Neuronal stem cell (in vitro differentiated cells): ENCODE measurements at regions not wholly inside any gene's neighbourhood (a gene's known extent, or its start where the extent isn't known, plus 50 kb on each side); places are given as distances from the start of the nearest gene placed in this dataset.

Source experiments
- DNase-seq: peaks from one replicate; pipeline ENCODE4 v3.0.0-alpha.2; 2013; ENCODE audit warnings: low spot score
- H2AFZ ChIP-seq: one replicate; pipeline ENCODE4 v1.6.1; 2013; ENCODE audit warnings: mild to moderate bottlenecking, low read length, inconsistent platforms
- H2AK5ac ChIP-seq: 2 replicates; pipeline ENCODE4 v1.6.1; 2013; ENCODE audit warnings: low read depth, mild to moderate bottlenecking, inconsistent platforms, low read length, moderate library complexity, mixed read lengths
- H2BK120ac ChIP-seq: 2 replicates; pipeline ENCODE4 v1.6.1; 2013; ENCODE audit warnings: low read depth, mild to moderate bottlenecking, inconsistent platforms, low read length, moderate library complexity, mixed read lengths
- H2BK12ac ChIP-seq: one replicate; pipeline ENCODE4 v1.6.1; 2013; ENCODE audit warnings: low read length, inconsistent platforms
- H2BK15ac ChIP-seq: 2 replicates; pipeline ENCODE4 v1.6.1; 2013; ENCODE audit warnings: mild to moderate bottlenecking, low read length, inconsistent platforms, mixed read lengths
- H2BK5ac ChIP-seq: one replicate; pipeline ENCODE4 v1.6.1; 2013; ENCODE audit warnings: inconsistent platforms, mild to moderate bottlenecking, low read length, moderate library complexity
- H3K14ac ChIP-seq: one replicate; pipeline ENCODE4 v1.6.1; 2013; ENCODE audit warnings: low read length, inconsistent platforms
- H3K18ac ChIP-seq: 2 replicates; pipeline ENCODE4 v1.6.1; 2013; ENCODE audit warnings: low read length, inconsistent platforms
- H3K23ac ChIP-seq: 2 replicates; pipeline ENCODE4 v1.6.1; 2013; ENCODE audit warnings: low read depth, mild to moderate bottlenecking, mixed read lengths, low read length, inconsistent platforms; ENCODE audit not compliant: poor library complexity
- H3K27ac ChIP-seq: replicated peaks from 3 replicates; pipeline ENCODE4 v1.5.1; 2013; ENCODE audit warnings: low read length, inconsistent platforms
- H3K27me3 ChIP-seq, 3 experiments: 2 replicates each; pipeline ENCODE4 v1.6.1; 2013; ENCODE audit warnings: low read length in 3 of 3, mild to moderate bottlenecking in 2 of 3, inconsistent platforms in 1 of 3, low read depth in 1 of 3, mixed read lengths in 1 of 3, moderate library complexity in 1 of 3; ENCODE audit not compliant: control insufficient read depth in 3 of 3, insufficient read depth in 3 of 3
- H3K36me3 ChIP-seq, 2 donors: replicated peaks in 1 of 2; 2 replicates each; pipeline ENCODE4 v1.6.1; 2013; ENCODE audit warnings: low read length in 2 of 2; ENCODE audit not compliant: control insufficient read depth in 2 of 2, insufficient read depth in 2 of 2
- H3K4ac ChIP-seq: 2 replicates; pipeline ENCODE4 v1.6.1; 2013; ENCODE audit warnings: inconsistent platforms, mild to moderate bottlenecking, low read length, moderate library complexity
- H3K4me1 ChIP-seq, 2 donors: 1 replicate in 1 of 2; 2 replicates in 1 of 2; pipeline ENCODE4 v1.6.1; 2013; ENCODE audit warnings: low read length in 2 of 2, low read depth in 1 of 2; ENCODE audit not compliant: control insufficient read depth in 2 of 2, insufficient read depth in 1 of 2
- H3K4me2 ChIP-seq: one replicate; pipeline ENCODE4 v1.6.1; 2013; ENCODE audit warnings: mild to moderate bottlenecking, low read length, inconsistent platforms; ENCODE audit not compliant: insufficient read depth, poor library complexity, severe bottlenecking
- H3K4me3 ChIP-seq, 2 donors: 2 replicates each; pipeline ENCODE4 v1.5.1; 2013; ENCODE audit warnings: low read length in 2 of 2, mild to moderate bottlenecking in 2 of 2, inconsistent platforms in 1 of 2, moderate library complexity in 1 of 2
- H3K79me1 ChIP-seq: one replicate; pipeline ENCODE4 v1.6.1; 2013; ENCODE audit warnings: low read depth, mild to moderate bottlenecking, inconsistent platforms, low read length, moderate library complexity
- H3K9ac ChIP-seq: one replicate; pipeline ENCODE4 v1.6.1; 2013; ENCODE audit warnings: mild to moderate bottlenecking, low read depth, low read length, inconsistent platforms; ENCODE audit not compliant: poor library complexity
- H3K9me3 ChIP-seq, 2 donors: replicated peaks in 1 of 2; 2 replicates each; pipeline versions ENCODE3 to v1.6.1; 2013; ENCODE audit warnings: low read length in 2 of 2, mild to moderate bottlenecking in 2 of 2, inconsistent platforms in 1 of 2, low read depth in 1 of 2, mixed read lengths in 1 of 2, moderate library complexity in 1 of 2; ENCODE audit not compliant: control insufficient read depth in 2 of 2, insufficient read depth in 1 of 2
- H4K8ac ChIP-seq: one replicate; pipeline ENCODE4 v1.6.1; 2013; ENCODE audit warnings: low read depth, mild to moderate bottlenecking, inconsistent platforms, low read length, moderate library complexity
- H4K91ac ChIP-seq: one replicate; pipeline ENCODE4 v1.6.1; 2013; ENCODE audit warnings: low read length, low read depth, mild to moderate bottlenecking, inconsistent platforms; ENCODE audit not compliant: poor library complexity
- WGBS, 2 donors: extraction: QIAGEN DNeasy Blood & Tissue Kit; methylation state at CpG; one replicate each; pipeline ENCODE4 v1.1.7; 2013; ENCODE audit warnings: missing lambda C conversion rate in 2 of 2, mixed read lengths in 1 of 2; ENCODE audit not compliant: insufficient read length in 2 of 2, insufficient replicate concordance in 1 of 2; ENCODE audit errors: extremely low coverage in 2 of 2; 5-methylcytosine and 5-hydroxymethylcytosine counted together

DNA sequence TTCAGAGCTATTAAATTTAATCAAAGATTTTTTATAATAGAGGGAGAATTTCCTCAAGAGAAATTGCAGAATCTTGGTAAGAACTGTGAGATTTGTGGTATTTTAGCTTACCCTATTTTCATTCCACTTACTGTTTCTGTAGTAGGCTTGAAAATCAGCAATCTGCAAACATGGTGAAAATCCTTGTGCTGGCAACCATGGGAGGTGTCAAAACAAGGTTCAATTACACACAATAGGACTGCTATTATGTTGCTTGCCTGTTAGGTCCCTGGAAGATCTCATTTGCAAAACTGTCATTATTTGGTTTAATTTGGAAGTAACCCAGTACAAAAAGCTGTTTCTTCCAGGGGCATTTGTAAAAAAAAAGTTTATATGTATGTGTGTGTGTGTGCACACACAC is 662.8 kb upstream of the SLITRK6 start:
- H2BK12ac ChIP-seq: no peak overlapping the region
- H2BK15ac ChIP-seq: no peak overlapping the region
- no peak overlapping the region for H2AFZ ChIP-seq
- H3K14ac ChIP-seq: no peak overlapping the region
- H4K8ac ChIP-seq: no peak overlapping the region
- no peaks in the 10 kb centered on the region for H3K36me3 ChIP-seq
- H3K4ac ChIP-seq: no peak overlapping the region
- no peak overlapping the region for H4K91ac ChIP-seq
- no peak overlapping the region for H2BK5ac ChIP-seq
- no peaks in the 10 kb centered on the region for H3K9me3 ChIP-seq
- H3K27me3 ChIP-seq: no peaks in the 10 kb centered on the region
- no peak overlapping the region for H3K27ac ChIP-seq
- no peak for DNase-seq
- H3K4me1 ChIP-seq: no peaks in the 10 kb centered on the region
- no peak overlapping the region for H3K23ac ChIP-seq
- H3K9ac ChIP-seq: no peak overlapping the region
- no peak overlapping the region for H3K18ac ChIP-seq
- H2AK5ac ChIP-seq: no peak overlapping the region
- H3K4me2 ChIP-seq: no peak overlapping the region
- H2BK120ac ChIP-seq: no peak overlapping the region
- no peak overlapping the region for H3K4me3 ChIP-seq
- H3K79me1 ChIP-seq: no peaks in the 10 kb centered on the region

DNA sequence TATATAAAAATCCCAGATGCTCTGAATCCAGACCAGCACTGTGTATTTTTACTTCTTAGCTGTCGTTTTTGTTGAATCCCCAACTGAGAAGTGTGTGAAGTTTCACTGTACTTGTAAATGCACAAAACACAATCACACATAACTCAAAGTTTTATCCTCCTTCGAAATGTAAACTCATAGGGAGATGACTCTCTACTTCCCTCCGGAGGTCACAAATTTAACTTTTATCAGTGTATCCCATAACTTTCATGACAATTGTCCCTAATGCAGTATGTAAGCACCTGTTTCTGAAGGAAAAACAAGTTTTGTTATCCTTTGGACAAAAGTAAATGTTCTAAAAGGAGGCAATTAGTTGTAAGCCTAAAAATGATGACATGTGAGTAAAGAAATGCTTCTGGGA is 665.0 kb upstream of the SLITRK6 start:
- H3K4ac ChIP-seq: no peak overlapping the region
- H3K18ac ChIP-seq: no peak overlapping the region
- DNase-seq: no peak
- H3K36me3 ChIP-seq: no peaks in the 10 kb centered on the region
- no peak overlapping the region for H3K4me2 ChIP-seq
- H3K27me3 ChIP-seq: no peaks in the 10 kb centered on the region
- no peak overlapping the region for H3K4me3 ChIP-seq
- no peaks in the 10 kb centered on the region for H3K9me3 ChIP-seq
- no peak overlapping the region for H3K14ac ChIP-seq
- H2BK5ac ChIP-seq: no peak overlapping the region
- no peak overlapping the region for H2BK12ac ChIP-seq
- H4K91ac ChIP-seq: no peak overlapping the region
- H3K4me1 ChIP-seq: no peaks in the 10 kb centered on the region
- H2AFZ ChIP-seq: peak overlapping the region; percentile 19
- no CpG with 5 or more reads among the region's 3 CpGs for WGBS, 2 donors
- no peak overlapping the region for H2AK5ac ChIP-seq
- H4K8ac ChIP-seq: no peak overlapping the region
- no peak overlapping the region for H2BK15ac ChIP-seq
- H3K23ac ChIP-seq: no peak overlapping the region
- no peak overlapping the region for H3K27ac ChIP-seq
- H3K9ac ChIP-seq: no peak overlapping the region
- no peaks in the 10 kb centered on the region for H3K79me1 ChIP-seq
- no peak overlapping the region for H2BK120ac ChIP-seq

DNA sequence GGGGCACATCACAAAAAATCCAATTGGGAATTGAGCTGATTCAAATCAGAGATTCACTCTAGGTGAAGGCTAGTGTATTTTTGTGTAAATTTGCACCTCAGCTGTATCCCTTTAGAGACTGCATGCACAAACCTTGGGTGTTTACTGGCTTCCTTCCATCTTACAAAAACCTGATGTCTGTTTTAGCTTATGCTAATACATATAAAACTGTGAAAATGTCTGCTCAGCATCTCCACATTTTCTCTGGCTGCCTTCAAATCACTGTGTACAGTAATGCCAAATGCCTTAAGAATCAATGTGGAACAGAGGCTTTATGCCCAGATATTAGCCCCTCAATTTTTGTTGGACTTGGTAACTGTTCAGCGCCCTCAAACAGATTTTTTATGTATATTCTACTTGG is 675.8 kb upstream of the SLITRK6 start:
- Histone ChIP-seq H3K4me1 (no peaks in the 10 kb centered on the region), H3K9me3 (no peaks in the 10 kb centered on the region), H3K27me3 (no peaks in the 10 kb centered on the region), H2BK120ac (no peak overlapping the region), H3K18ac (no peak overlapping the region), H3K14ac (no peak overlapping the region), H3K36me3 (no peaks in the 10 kb centered on the region), H3K23ac (no peak overlapping the region), H3K27ac (no peak overlapping the region), H3K79me1 (no peaks in the 10 kb centered on the region), H2BK12ac (no peak overlapping the region), H3K4me2 (no peak overlapping the region), H3K4me3 (no peak overlapping the region), H2AFZ (no peak overlapping the region), H3K9ac (no peak overlapping the region), H2AK5ac (no peak overlapping the region), H3K4ac (no peak overlapping the region), H2BK5ac (no peak overlapping the region), H4K8ac (no peak overlapping the region), H4K91ac (no peak overlapping the region), H2BK15ac (no peak overlapping the region)
- DNase-seq: no peak
- no CpG with 5 or more reads among the region's 1 CpG for WGBS, 2 donors

DNA sequence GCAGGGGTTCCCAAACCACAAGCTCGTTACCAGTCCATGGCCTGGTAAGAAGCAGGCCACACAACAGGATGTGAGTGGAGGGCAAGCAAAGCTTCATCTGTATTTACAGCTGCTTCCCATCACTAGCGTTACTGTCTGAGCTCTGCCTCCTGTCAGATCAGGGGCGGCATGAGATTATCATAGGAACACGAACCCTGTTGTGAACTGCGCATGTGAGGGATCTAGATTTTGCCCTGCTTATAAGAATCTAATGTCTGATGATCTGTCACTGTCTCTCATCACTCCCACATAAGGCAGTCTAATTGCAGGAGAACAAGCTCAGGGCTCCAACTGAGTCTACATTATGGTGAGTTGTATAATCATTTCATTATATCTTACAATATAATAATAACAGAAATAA is 677.4 kb upstream of the SLITRK6 start:
- no peaks in the 10 kb centered on the region for H3K36me3 ChIP-seq
- H3K9me3 ChIP-seq: no peaks in the 10 kb centered on the region
- no peak overlapping the region for H2BK5ac ChIP-seq
- no peak overlapping the region for H3K9ac ChIP-seq
- H2BK15ac ChIP-seq: no peak overlapping the region
- no peak overlapping the region for H2AK5ac ChIP-seq
- no peak overlapping the region for H3K27ac ChIP-seq
- H3K27me3 ChIP-seq: no peaks in the 10 kb centered on the region
- H3K18ac ChIP-seq: no peak overlapping the region
- no peak overlapping the region for H4K91ac ChIP-seq
- no peak overlapping the region for H2AFZ ChIP-seq
- no peak overlapping the region for H3K4me2 ChIP-seq
- no peak overlapping the region for H2BK120ac ChIP-seq
- H3K14ac ChIP-seq: no peak overlapping the region
- no CpG with 5 or more reads among the region's 5 CpGs for WGBS, 2 donors
- no peak overlapping the region for H4K8ac ChIP-seq
- no peaks in the 10 kb centered on the region for H3K79me1 ChIP-seq
- DNase-seq: no peak
- H3K4me3 ChIP-seq: no peak overlapping the region
- H3K4ac ChIP-seq: no peak overlapping the region
- no peaks in the 10 kb centered on the region for H3K4me1 ChIP-seq
- H3K23ac ChIP-seq: no peak overlapping the region
- no peak overlapping the region for H2BK12ac ChIP-seq
